IMR-90 (cell line): ENCODE measurements at regions not wholly inside any gene's neighbourhood (a gene's known extent, or its start where the extent isn't known, plus 50 kb on each side); places are given as distances from the start of the nearest gene placed in this dataset.

Source experiments
- ATAC-seq: fragments of 200-7000 bp; cut with Tn5 transposase; 2 replicates; pipeline ENCODE4 v1.9.1; 2020; ENCODE audit warnings: low read depth, mild to moderate bottlenecking, moderate library complexity
- BruUV-seq: library from RNA; stranded (reverse); fragments of 400-500 nt; replicated peaks from 2 replicates; lab custom pipeline; 2021; lab: Mats Ljungman, UMichigan
- CTCF ChIA-PET: fragments of 300-600 bp; formaldehyde crosslinking; extraction: SDS; loops from one replicate; lab custom pipeline; 2021; ENCODE audit warnings: antibody characterized with exemption; lab: Yijun Ruan, JAX
- POLR2A ChIA-PET: fragments of 300-600 bp; sonication (Branson Sonifier 250); formaldehyde crosslinking; loops from one replicate; lab custom pipeline; 2022; ENCODE audit warnings: antibody characterized with exemption; ENCODE audit not compliant: unreplicated experiment; lab: Charles Lee
- DNase-seq: peaks from one replicate; pipeline ENCODE4 v3.0.0; 2013
- H2AFZ ChIP-seq: replicated peaks from 2 replicates; pipeline ENCODE3; 2013; ENCODE audit warnings: low read length, mild to moderate bottlenecking; ENCODE audit not compliant: poor library complexity
- H2AK5ac ChIP-seq: 2 replicates; pipeline ENCODE4 v1.6.1; 2013; ENCODE audit warnings: low read depth, low read length, inconsistent platforms
- H2AK9ac ChIP-seq: replicated peaks from 2 replicates; pipeline ENCODE3; 2013; ENCODE audit warnings: mild to moderate bottlenecking, low read depth, low read length, moderate library complexity; ENCODE audit not compliant: poor library complexity
- H2BK120ac ChIP-seq: 2 replicates; pipeline ENCODE4 v1.6.1; 2013; ENCODE audit warnings: low read depth, low read length, inconsistent platforms
- H2BK15ac ChIP-seq: 3 replicates; pipeline ENCODE4 v1.6.1; 2013; ENCODE audit warnings: low read depth, low read length, inconsistent platforms
- H2BK20ac ChIP-seq: 2 replicates; pipeline ENCODE4 v1.6.1; 2013; ENCODE audit warnings: low read depth, mild to moderate bottlenecking, inconsistent platforms, low read length, moderate library complexity
- H2BK5ac ChIP-seq: 2 replicates; pipeline ENCODE4 v1.6.1; 2013; ENCODE audit warnings: mild to moderate bottlenecking, low read depth, low read length, inconsistent platforms; ENCODE audit not compliant: poor library complexity, severe bottlenecking
- H3K14ac ChIP-seq: replicated peaks from 2 replicates; pipeline ENCODE4 v1.6.1; 2013; ENCODE audit warnings: low read depth, low read length, inconsistent platforms
- H3K18ac ChIP-seq: 2 replicates; pipeline ENCODE4 v1.6.1; 2013; ENCODE audit warnings: low read depth, low read length, control low read depth
- H3K23ac ChIP-seq: 2 replicates; pipeline ENCODE4 v1.6.1; 2013; ENCODE audit warnings: low read depth, low read length, inconsistent platforms
- H3K27ac ChIP-seq: 2 replicates; pipeline ENCODE4 v1.5.1; 2013; ENCODE audit warnings: mild to moderate bottlenecking, control low read depth, low read length; ENCODE audit not compliant: insufficient read depth
- H3K27me3 ChIP-seq: 2 replicates; pipeline ENCODE4 v1.6.1; 2013; ENCODE audit warnings: low read length; ENCODE audit not compliant: control insufficient read depth, insufficient read depth
- H3K36me3 ChIP-seq: 2 replicates; pipeline ENCODE4 v1.6.1; 2013; ENCODE audit warnings: low read length, mixed read lengths; ENCODE audit not compliant: control insufficient read depth, insufficient read depth
- H3K4ac ChIP-seq: 2 replicates; pipeline ENCODE4 v1.6.1; 2013; ENCODE audit warnings: low read depth, low read length, inconsistent platforms
- H3K4me1 ChIP-seq: 2 replicates; pipeline ENCODE4 v1.6.1; 2013; ENCODE audit warnings: low read length, mixed read lengths; ENCODE audit not compliant: control insufficient read depth, insufficient read depth
- H3K4me2 ChIP-seq: 2 replicates; pipeline ENCODE4 v1.6.1; 2013; ENCODE audit warnings: low read depth, mild to moderate bottlenecking, control low read depth, low read length, moderate library complexity
- H3K4me3 ChIP-seq: 2 replicates; pipeline ENCODE4 v1.5.1; 2013; ENCODE audit warnings: low read depth, mild to moderate bottlenecking, control low read depth, low read length, moderate library complexity; ENCODE audit not compliant: insufficient read depth
- H3K56ac ChIP-seq: 2 replicates; pipeline ENCODE4 v1.6.1; 2013; ENCODE audit warnings: low read length, inconsistent platforms; ENCODE audit not compliant: insufficient read depth; ENCODE audit errors: extremely low read depth
- H3K79me1 ChIP-seq, 2 experiments: 2 replicates each; pipeline ENCODE4 v1.6.1; 2013; ENCODE audit warnings: low read length in 2 of 2, inconsistent platforms in 1 of 2, low read depth in 1 of 2
- H3K9ac ChIP-seq: 2 replicates; pipeline ENCODE4 v1.6.1; 2013; ENCODE audit warnings: low read depth, low read length, control low read depth
- H3K9me1 ChIP-seq: 2 replicates; pipeline ENCODE4 v1.6.1; 2013; ENCODE audit warnings: low read length, inconsistent platforms; ENCODE audit not compliant: insufficient read depth
- H3K9me3 ChIP-seq: 2 replicates; pipeline ENCODE4 v1.6.1; 2013; ENCODE audit warnings: low read length; ENCODE audit not compliant: control insufficient read depth, insufficient read depth
- H4K20me1 ChIP-seq: 2 replicates; pipeline ENCODE4 v1.6.1; 2013; ENCODE audit warnings: low read length, inconsistent platforms; ENCODE audit not compliant: insufficient read depth
- H4K5ac ChIP-seq: 2 replicates; pipeline ENCODE4 v1.6.1; 2013; ENCODE audit warnings: mild to moderate bottlenecking, low read depth, low read length, control low read depth
- H4K8ac ChIP-seq, 2 experiments: 2 replicates each; pipeline ENCODE4 v1.6.1; 2013; ENCODE audit warnings: low read depth in 2 of 2, low read length in 2 of 2, control low read depth in 1 of 2, inconsistent platforms in 1 of 2
- H4K91ac ChIP-seq: 2 replicates; pipeline ENCODE4 v1.6.1; 2013; ENCODE audit warnings: low read depth, low read length, inconsistent platforms; ENCODE audit not compliant: insufficient read depth
- CHD1 ChIP-seq: IDR thresholded peaks from 2 replicates; pipeline ENCODE4 v1.6.1; 2012; ENCODE audit warnings: low read depth, low read length, improper control_type of control experiment
- ELK1 ChIP-seq: fragments of 150-350 bp; IDR thresholded peaks from 2 replicates; pipeline ENCODE4 v1.6.1; 2016; ENCODE audit warnings: low read depth, mild to moderate bottlenecking, low read length, moderate library complexity, borderline replicate concordance
- MAFK ChIP-seq: IDR thresholded peaks from 2 replicates; pipeline ENCODE4 v1.6.1; 2012; ENCODE audit warnings: low read depth, low read length, improper control_type of control experiment
- MXI1 ChIP-seq: IDR thresholded peaks from 2 replicates; pipeline ENCODE4 v1.6.1; 2012; ENCODE audit warnings: low read depth, mild to moderate bottlenecking, low read length, moderate library complexity, borderline replicate concordance
- SMC3 ChIP-seq: fragments of 150-350 bp; IDR thresholded peaks from 2 replicates; pipeline ENCODE4 v1.6.1; 2016; ENCODE audit warnings: low read depth, mild to moderate bottlenecking, antibody characterized with exemption, low read length, moderate library complexity
- dilution Hi-C: fragments of 300-500 bp; cut with HindIII; formaldehyde crosslinking; loops from one replicate; pipeline ENCODE4 v1.14.3; 2018; ENCODE audit warnings: low sequenced_read_pairs; ENCODE audit not compliant: unreplicated experiment
- in situ Hi-C: fragments of 300-500 bp; cut with MboI; formaldehyde crosslinking; loops from 3 replicates; pipeline ENCODE4 v1.14.3; 2019; ENCODE audit warnings: low sequenced_read_pairs, inconsistent platforms, mixed read lengths
- intact Hi-C: fragments of 100-400 bp; cut with micrococcal nuclease; formaldehyde crosslinking; loops from 2 replicates; pipeline ENCODE4 v1.10.0; 2022
- TF ChIP-seq, protein P1 (sequence below): fragments of 150-350 bp; IDR thresholded peaks from 2 replicates; pipeline ENCODE4 v1.6.1; 2017; ENCODE audit warnings: mild to moderate bottlenecking, antibody characterized with exemption, low read length, low read depth

DNA sequence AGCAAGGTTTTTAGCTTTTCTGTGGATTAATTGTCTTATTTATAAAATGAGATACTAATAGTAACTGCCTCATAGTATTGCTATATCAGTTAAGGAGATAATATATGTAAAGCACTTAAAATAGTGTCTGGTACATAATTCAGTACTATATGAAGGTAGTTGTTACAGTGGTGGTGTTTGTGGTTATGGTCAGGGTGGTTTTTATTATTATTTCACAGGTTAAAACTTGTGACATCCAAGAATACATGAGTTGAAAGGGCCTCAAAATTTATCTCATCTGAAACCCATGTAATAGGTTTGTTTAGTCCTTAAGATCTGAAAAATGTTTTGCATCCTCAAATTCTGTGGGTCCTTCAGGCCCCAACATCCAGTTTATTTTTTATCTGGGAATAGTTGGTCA lies 369.5 kb upstream of the LRATD1 start:
- intact Hi-C loops: no loop called here
- Histone ChIP-seq H4K20me1 (no peaks in the 10 kb centered on the region), H2BK5ac (no peak overlapping the region), H3K36me3 (no peaks in the 10 kb centered on the region), H4K91ac (no peak overlapping the region), H2AFZ (no peak overlapping the region), H3K14ac (no peak overlapping the region), H2AK5ac (no peak overlapping the region), H2AK9ac (no peak overlapping the region), H3K18ac (no peak overlapping the region), H3K4me2 (no peak overlapping the region), H2BK120ac (no peak overlapping the region), H4K8ac (no peak overlapping the region), H3K9ac (no peak overlapping the region), H3K4me3 (no peak overlapping the region), H3K27me3 (no peaks in the 10 kb centered on the region), H2BK15ac (no peak overlapping the region), H3K27ac (no peak overlapping the region), H3K23ac (no peak overlapping the region), H3K9me1 (no peaks in the 10 kb centered on the region), H3K4ac (no peak overlapping the region), H3K4me1 (no peaks in the 10 kb centered on the region), H3K56ac (no peak overlapping the region), H3K79me1 (no peaks in the 10 kb centered on the region), H2BK20ac (no peak overlapping the region), H3K9me3 (peaks cover 2% of the 10 kb centered on the region; the same call in 1 of the 2 replicates), H4K5ac (no peak overlapping the region)
- POLR2A ChIA-PET: no interaction called here
- TF ChIP-seq CHD1 (no peak), ELK1 (no peak), SMC3 (no peak), MAFK (no peak), MXI1 (no peak)
- TF ChIP-seq, protein P1, sequence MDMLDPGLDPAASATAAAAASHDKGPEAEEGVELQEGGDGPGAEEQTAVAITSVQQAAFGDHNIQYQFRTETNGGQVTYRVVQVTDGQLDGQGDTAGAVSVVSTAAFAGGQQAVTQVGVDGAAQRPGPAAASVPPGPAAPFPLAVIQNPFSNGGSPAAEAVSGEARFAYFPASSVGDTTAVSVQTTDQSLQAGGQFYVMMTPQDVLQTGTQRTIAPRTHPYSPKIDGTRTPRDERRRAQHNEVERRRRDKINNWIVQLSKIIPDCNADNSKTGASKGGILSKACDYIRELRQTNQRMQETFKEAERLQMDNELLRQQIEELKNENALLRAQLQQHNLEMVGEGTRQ: no peak
- DNase-seq (no peak), ATAC-seq (no peak)
- CTCF ChIA-PET: no interaction called here
- in situ Hi-C loops: no loop called here
- dilution Hi-C loops: no loop called here
- no TSS peak for BruUV-seq
